Fibroblast of gingiva (primary cell): ENCODE measurements at regions not wholly inside any gene's neighbourhood (a gene's known extent, or its start where the extent isn't known, plus 50 kb on each side); places are given as distances from the start of the nearest gene placed in this dataset.
"Not testable (repeated sequence)": the region's sequence is repeated elsewhere in the genome, so short reads cannot be mapped to it uniquely, and the experiment has no call there.

Experiments used
- DNase-seq: peaks from one replicate; pipeline ENCODE4 v3.0.0-alpha.2; 2011; ENCODE audit warnings: low read depth

DNA sequence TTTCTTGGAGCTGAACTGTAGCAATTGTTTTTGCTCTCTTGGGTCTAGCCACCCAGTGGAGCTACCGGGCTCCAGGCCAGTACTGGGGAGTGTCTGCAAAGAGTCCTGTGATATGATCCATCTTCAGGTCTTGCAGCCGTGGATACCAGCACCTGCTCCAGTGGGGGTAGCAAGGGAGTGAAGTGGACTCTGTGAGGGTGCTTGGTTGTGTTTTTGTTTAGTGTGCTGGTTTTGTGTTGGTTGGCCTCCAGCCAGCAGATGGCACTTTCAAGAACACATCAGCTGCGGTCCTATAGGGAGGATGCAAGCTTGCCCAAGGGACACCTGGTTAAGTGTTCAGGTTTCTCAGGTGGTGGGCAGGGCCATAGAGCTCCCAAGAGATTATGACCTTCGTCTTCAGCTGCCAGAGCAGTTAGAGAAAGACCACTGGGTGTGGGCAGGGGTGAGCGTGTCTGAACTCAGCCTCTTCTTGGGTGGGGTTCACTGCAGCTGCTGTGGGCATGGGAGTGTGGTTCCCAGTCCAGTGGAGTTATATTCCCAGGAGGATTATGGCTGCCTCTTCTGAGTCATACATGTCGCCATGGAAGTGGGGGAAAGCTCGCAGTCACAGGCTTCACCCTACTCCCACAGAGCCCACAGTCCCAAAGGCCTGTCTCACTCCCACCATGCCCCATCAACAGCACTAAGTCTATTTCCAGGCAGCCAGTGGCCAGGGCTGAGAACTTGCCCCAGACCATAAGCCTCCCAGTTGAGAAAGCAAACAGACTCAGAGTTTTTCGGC, 811.6 kb downstream of the GLUD2 start:
- no peak for DNase-seq

DNA sequence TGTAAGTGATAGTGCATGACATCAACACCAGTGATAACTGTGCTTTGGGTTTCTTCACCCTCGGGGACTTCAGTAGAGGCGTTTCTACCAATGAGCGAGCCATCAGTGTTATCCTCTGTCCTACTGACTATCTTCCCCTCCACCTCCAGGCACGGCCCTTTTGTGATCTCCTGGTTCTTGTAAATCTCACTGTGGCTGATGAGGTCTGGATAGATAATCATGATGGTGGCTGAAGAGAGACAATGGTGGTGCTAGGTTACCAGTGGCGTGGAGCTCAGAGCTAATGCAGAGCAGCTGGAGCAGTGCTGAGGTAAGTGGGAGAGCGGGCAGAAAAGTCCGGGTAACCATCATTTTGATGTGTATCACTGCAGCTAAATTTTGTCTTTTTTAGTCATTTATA, 816.6 kb downstream of the GLUD2 start:
- DNase-seq: no peak

DNA sequence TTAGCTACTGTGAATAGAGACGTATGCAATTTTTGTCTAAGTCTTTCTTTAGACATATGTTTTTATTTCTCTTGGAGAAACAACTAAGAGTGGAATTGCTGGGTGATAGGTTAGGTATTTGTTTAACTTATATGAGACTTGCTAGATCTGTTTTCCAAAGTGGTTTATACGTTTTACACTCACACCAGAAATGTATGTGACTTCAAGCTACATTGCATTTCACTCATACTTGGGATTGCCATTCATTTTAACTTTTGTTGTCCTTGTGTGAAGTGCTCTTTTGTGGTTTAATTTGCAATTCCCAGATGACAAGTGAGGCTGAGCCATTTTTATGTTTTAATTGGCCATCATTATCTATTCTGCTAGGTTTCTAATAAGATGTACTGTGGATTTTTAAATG, 817.2 kb downstream of the GLUD2 start:
- DNase-seq: no peak

DNA sequence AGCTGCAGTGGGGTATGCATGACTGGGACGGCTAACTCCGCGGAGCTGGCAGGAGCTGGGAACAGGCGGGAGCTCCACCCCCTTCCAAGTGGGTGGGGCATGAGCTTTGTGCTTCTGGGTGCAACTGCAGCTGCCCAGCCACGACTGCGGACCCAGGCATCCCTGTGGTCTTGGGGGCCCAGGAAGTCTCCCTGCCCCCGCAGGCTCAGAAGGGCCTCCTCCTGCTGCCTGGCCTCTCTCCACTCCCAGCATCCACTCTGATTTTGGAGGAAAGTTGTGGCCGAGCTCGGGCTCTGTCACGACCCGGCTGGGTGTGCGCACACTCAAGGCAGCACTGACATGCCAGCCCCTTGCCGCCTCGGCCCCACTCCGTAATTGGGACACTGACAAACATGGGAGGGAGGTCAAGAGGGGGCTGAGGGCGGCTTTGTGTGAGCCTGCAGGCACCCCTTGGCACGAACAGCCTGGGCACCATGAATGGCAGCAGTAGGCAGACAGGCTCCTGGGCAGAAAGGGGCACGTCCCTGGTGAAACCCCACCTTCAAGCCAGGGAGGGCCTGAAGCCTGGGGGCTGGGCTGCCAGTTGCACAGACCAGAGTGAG, 822.6 kb downstream of the GLUD2 start:
- no peak for DNase-seq

DNA sequence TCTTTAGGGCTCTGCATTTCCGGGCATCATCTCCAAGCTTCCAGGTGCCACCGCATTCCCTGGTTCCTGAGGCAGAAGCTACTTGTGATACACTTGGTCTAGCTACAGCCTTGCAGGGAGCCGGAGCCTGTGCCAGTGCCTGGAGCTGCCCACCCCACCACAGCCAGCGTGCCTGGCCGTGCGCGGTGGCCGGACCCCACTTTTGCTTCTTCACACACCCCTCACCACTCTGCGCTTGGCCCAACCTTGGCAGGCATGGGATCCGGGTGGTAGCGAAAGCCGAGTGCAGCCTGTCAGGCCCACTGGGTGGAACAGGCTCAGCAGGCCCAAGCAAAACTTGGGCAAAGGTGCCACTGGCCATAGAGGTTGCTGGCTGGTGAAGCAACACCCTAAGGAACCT, 823.7 kb downstream of the GLUD2 start:
- DNase-seq: no peak

DNA sequence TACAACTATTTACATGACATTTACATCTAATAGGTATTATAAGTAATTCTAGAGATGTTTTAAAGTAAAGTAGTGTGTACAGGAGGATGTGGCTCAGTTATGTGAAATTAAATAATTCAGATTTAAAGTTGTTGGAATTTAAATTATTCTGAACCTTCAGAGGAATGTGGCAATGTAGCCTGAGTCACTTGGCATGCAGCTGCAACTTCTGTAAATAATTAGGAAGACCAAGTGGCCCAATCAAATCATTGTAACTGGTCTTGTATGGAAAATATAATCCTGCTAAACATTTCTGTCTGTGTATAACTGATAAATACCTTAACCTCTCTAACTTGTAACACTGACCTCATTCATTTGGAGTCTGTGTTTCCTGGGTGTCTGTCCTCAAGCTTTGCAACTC, 828.9 kb downstream of the GLUD2 start:
- DNase-seq: peak; percentile 72

DNA sequence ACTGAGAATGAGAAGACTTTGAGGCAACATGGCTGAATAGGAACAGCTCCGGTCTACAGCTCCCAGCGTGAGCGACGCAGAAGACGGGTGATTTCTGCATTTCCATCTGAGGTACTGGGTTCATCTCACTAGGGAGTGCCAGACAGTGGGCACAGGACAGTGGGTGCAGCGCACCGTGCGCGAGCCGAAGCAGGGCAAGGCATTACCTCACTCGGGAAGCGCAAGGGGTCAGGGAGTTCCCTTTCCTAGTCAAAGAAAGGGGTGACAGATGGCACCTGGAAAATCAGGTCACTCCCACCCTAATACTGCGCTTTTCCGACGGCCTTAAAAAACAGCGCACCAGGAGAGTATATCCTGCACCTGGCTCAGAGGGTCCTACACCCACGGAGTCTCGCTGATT, 829.9 kb downstream of the GLUD2 start:
- DNase-seq: not testable (repeated sequence)

DNA sequence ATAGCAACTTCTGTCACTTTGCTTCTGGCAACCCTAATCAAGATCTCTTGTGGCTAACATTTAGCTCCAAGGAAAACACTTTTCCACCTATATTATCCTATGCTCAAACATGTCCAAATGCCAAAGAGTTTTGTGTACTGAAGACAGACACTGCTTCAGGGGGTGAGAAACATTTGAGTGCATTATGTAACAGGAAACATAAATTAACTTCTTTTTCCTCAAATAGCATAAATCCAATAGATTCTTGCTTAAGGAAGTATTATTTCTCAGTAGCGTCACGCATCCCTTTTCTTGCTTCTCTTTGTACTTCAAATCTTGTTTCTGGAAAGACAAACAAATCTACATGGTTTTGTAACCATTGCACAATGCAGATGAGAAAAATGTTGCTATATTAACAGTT, 839.1 kb downstream of the GLUD2 start:
- DNase-seq: peak; percentile 28

DNA sequence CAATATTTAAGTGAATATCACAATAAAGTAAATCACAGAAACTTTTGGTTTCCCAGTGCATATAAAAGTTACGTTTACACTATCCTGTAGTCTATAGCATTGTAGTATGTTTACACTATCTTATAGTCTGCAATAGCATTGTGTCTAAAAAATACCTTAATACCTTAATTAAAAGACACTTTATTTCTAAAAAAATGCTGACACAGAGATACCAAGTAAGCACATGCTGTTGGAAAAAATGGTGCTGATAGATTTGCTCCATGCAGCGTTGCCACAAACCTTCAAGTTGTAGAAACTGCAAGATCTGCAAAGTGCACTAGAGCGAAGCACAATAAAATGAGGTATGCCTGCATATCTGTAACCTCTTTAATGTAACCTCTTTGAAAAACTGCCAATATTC, 847.3 kb downstream of the GLUD2 start:
- DNase-seq: no peak

DNA sequence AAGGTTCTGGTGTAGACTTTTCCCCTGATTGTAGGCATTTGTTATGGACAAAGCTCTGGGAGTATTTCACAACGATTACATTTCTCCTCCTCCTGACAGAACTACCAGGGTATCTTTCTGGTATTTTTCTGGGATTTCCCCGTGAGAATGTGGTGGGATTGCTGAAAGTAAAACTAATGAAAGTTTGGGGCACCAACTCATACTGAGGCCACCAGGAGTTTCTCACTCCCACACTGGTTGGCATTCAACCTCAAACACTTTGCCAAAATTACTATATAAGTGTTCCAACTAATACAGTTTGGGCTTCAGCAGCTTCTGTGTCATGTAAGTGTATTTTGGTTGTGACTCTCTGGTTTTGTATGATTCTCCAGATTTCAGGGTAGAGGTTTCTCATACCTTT, 855.1 kb downstream of the GLUD2 start:
- DNase-seq: no peak

DNA sequence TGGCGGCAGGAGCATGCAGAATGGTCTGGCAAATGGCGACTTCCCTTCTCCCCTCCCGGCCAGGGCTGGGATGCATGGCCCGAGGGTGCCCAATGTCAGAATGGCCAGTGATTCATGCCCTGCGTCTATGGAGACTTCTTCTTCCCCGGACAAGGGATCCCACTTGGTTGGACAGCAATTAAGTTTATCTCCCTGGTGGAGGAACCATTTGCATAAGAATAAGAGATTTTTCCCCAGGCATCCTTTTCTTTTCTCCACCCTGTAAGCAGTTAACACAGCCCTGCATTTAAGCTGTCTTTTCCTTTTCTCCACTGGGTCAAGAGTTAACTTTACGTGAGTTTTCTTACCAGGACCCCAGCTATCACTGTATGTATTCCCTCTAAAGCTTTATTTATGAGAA, 856.6 kb downstream of the GLUD2 start:
- no peak for DNase-seq

DNA sequence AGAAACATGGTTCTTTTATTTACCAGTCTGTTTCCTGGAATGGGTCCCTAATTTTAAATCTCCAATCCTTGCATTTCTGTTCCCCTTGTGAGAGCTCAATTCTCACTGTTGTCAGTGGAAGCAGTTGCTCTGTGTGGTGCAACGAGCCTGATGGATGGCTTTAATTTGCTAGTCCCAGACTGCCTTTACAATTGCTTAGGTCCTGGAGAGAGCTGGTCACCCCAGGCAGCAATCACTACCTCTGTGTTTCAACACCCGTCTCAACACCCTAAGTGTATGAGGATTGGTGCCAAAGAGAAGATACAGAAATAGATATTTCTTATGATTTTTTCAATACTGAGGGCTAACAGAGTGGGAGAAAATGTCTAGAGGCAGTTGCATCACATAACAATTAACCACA, 873.8 kb downstream of the GLUD2 start:
- no peak for DNase-seq

DNA sequence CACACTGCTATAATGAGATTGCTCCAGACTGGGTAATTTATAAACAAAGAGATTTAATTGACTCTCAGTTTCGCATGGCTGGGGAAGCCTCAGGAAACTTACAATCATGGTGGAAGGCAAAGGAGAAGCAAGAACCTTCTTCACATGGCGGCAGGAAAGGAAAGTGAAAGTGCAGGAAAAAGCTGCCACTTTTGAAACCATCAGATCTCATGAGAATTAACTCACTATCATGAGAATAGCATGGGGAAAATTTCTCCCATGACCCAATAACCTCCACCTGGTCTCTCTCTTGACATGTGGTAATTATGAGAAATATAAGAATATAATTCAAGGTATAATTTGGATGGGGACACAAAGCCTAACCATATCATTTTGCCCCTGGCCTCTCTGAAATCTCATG, 884.2 kb downstream of the GLUD2 start:
- no peak for DNase-seq

DNA sequence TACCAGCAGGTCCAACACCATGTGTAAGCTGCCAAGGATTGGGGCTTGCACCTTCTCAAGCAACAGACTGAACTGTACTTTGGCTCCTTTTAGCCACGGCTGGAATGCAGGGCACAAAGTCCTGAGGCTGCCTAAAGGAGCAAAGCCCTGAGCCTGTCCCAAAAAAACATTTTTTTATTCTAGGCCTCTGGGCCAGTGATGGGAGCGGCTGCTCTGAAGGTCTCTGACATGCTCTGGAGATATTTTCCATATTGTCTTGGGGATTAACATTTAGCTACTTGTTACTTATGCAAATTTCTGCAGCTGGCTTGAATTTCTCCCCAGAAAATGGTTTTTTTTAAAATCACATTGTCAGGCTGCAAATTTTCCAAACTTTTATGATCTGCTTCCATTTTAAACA, 885.3 kb downstream of the GLUD2 start:
- DNase-seq: no peak

DNA sequence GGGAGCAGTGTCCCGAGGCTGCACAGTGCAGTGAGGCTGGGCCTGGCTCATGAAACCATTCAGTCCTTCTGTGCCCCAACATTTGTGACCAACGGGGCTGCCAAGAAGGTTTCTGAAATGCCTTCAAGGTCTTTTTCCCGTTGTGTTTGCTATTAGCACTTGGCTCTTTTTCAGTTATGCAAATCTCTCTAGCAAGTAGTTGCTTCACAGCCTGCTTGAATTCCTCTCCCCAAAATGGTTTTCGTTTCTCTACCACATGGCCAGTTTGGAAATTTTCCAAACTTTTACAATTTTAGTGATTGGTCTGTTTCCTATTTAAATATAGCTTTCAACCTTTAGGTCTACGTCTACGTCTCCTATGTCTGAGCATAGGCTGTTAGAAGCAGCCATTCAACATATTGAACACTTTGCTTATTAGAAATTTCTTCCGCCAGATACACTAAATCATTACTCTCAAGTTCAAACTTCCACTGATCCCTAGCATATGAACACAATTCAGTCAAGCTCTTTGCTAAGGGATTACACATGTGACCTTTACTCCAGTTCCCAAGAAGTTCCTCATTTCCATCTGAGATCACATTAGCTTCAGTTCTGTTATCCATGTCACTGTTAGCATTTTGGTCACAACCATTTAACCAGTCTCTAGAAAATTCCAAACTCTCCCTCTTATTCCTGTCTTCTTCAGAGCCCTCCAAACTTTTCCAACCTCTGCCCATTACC, 901.8 kb downstream of the GLUD2 start:
- DNase-seq: peak; percentile 67

DNA sequence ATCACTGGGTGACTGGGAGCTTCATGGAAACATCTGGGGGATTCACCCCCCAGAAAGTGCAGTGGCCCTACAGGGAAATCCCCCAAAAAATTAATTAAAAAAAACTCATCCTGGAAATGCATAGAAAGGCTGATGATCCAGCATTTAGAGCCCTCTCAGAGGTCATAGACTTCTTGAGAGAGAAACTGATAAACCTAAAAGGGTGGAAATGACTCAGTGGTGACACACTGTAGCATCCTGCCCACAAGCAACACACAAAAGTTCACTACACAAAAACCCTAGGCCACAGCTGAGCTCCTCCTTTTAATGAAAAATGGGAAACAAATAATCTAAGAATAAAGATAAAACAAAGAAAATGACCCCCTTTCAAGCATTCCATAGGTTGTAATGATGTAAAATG, 911.5 kb downstream of the GLUD2 start:
- DNase-seq: no peak

DNA sequence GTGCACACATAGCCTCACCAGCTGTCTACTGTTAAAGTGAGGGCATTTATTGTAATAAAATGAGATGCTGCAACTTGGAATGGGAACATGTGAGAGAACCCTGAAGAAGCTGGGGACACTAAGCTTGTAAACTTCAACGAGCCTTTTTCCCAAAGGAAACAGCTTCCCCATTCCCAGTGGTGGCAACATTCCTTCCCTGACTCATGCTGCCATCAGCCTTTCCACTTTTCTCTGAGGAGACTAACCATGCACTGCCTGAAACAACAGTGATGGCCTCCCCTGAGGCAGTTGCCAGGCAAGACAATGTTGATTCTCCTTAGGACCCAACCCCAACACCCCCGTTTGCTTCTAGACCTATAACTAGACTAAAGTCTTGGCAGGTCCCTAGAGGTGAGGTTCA, 928.3 kb downstream of the GLUD2 start:
- DNase-seq: no peak

DNA sequence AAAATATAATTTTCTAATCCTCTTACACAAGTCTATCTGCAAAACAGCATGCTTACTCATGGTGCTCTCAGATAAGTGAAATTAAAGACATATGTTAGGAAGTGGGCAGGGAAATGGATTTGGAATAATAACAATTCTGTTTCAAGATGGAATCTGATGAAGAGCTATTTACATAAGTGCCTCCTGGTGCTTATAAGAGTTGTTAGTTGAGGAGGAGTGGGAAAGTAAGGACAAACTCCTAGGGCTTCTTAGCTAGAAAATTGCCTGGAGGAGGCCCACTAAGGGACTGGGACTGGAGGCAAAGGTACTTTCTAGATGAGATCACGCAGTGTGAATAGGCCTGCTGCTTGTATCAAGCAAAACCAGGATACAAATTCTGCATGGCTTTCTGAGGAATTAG, 939.8 kb downstream of the GLUD2 start:
- DNase-seq: peak; percentile 63

DNA sequence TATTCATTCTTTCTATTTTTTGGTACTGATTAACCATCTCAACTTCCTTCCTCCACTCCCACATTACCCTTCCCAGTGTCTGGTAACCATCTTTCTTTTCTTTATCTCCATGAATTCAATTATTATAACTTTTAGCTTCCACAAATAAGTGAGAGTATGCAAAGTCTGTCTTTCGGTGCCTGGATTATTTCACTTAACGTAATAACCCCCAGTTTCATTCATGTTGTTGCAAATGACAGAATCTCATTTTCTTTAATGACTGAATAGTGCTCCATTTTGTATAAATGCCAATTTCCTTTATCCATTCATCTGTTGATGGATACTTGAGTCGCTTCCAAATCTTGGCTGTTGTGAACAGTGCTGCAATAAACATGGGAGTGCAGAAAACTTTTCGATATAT, 940.4 kb downstream of the GLUD2 start:
- no peak for DNase-seq

DNA sequence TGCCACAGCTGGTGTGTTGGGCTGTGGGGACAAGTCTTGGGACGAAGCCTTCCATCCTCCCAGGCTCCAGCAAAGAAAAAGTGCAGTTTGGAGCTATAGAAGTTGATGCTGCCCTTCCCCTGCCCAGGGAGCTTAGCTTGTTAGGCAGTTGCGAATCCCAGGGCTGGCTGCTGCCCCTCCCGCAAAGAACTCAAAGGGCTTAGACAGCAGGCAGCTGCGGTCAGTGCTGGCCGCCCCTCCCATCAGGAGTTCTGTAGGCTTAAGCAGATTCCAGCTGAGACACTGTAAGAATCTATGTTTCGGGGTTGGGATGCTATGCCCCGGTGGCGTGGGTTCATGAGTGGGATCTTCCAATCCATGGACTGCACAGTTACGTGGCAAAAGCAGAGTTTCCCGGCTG, 956.7 kb downstream of the GLUD2 start:
- DNase-seq: no peak

DNA sequence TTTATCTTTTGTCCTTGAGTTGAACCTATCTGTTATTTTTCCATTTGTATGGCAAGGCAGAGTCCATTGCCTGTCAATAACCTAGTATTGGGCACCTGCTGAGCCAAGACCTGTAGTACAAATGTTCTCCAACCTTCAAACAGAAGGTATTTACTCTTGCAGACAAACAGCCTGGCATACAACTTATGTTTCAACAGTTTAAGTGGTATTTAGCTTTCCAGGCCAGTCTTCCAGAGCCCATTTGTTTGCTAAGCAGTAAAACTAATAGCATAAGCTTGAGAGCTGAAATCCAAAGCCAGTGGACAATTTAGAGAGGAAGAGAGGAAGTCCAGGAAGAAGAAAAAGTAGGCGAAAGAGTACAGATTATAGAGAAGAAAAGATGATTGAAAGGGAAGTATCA, 979.3 kb downstream of the GLUD2 start:
- no peak for DNase-seq

DNA sequence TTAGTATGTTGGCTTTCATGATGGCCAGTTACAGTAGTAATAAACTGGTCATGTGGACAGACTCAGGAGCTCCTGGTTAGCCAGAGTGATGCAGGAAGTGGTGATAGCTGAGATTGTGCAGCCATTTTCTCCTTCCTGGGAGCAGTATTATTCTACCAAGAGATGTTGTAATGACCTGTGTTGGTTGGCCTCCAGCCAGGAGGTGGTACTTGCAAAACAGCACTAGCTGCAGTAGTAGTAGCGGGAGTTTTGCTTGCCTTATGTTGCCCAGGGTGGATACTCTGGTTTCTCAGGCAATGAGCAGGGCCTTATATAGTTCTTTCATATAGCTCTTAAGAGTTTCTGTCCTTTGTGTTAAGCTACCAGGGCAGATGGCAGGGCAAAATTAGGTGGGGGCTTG, 998.8 kb downstream of the GLUD2 start:
- DNase-seq: peak; percentile 8

DNA sequence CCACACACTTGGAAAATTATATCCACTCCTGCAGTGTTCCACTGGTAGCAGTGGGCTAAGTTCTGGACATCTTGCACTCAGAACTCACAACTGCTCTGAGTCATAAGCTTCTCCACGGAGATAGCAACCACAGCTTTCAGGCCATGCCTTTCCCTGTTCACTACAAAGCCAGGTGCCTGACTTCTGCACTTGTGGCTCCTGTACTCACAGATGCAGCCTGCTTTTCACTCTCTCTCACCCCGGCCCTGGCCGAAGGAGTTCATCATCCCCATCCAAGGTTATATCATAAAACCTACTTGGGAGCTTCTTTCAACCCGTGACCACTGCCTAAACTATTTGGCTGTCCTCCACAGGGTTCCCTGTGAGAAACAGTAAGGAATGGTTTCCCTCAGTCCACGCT, 999.4 kb downstream of the GLUD2 start:
- no peak for DNase-seq

DNA sequence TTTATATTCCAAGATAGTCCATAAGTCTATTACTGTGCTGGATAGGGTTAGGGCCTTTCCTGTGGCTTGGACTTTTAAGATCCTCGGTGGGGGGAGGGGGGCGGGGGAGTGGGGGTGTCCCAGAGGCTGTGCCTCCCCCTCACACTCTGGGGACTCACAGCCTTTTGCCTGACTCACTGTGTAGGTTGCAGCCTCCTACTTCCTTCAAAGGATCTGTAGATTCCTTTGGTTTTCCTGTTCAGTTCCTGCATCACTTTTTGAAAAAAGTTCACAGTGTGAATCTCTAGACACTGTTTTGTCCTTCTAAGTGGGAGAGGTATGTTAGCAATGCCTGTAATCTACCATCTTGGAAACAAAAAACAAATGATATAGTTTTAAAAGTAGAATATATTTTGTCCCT, 999.9 kb downstream of the GLUD2 start:
- DNase-seq: no peak
